GM12864 (cell line): ENCODE measurements at regions not wholly inside any gene's neighbourhood (a gene's known extent, or its start where the extent isn't known, plus 50 kb on each side); places are given as distances from the start of the nearest gene placed in this dataset.

Experiments
- DNase-seq: peaks from one replicate; pipeline ENCODE4 v3.0.0-alpha.2; 2011; ENCODE audit warnings: low read depth
- H3K4me3 ChIP-seq: 2 replicates; pipeline ENCODE4 v1.5.1; 2011; ENCODE audit warnings: mild to moderate bottlenecking, low read depth, low read length, control low read depth
- TF ChIP-seq, protein P1 (sequence below): IDR thresholded peaks from 2 replicates; pipeline ENCODE4 v1.5.1; 2011; ENCODE audit warnings: low read depth, mild to moderate bottlenecking, moderate library complexity, low read length, control low read depth, inconsistent platforms; ENCODE audit errors: missing control alignments

DNA sequence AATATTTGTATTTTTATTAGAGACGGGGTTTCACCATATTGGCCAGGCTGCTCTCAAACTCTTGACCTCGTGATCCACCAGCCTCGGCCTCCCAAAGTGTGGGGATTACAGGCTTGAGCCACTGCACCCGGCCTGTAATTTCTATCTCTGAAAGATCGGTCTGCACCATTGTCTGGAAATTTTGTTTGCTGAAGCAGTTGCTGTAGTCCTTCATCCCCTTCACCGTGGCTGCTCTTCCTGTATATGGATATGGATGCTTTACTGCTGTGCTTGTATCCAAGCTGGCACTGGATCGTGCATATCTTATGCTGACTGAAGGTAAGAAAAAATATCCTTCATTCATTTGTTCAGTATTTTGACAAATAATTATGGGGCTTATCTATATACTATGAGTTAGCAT, 338.4 kb upstream of the GNPDA2 start:
- H3K4me3 ChIP-seq: no peak overlapping the region
- no peak for DNase-seq
- TF ChIP-seq, protein P1, sequence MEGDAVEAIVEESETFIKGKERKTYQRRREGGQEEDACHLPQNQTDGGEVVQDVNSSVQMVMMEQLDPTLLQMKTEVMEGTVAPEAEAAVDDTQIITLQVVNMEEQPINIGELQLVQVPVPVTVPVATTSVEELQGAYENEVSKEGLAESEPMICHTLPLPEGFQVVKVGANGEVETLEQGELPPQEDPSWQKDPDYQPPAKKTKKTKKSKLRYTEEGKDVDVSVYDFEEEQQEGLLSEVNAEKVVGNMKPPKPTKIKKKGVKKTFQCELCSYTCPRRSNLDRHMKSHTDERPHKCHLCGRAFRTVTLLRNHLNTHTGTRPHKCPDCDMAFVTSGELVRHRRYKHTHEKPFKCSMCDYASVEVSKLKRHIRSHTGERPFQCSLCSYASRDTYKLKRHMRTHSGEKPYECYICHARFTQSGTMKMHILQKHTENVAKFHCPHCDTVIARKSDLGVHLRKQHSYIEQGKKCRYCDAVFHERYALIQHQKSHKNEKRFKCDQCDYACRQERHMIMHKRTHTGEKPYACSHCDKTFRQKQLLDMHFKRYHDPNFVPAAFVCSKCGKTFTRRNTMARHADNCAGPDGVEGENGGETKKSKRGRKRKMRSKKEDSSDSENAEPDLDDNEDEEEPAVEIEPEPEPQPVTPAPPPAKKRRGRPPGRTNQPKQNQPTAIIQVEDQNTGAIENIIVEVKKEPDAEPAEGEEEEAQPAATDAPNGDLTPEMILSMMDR: no peak

DNA sequence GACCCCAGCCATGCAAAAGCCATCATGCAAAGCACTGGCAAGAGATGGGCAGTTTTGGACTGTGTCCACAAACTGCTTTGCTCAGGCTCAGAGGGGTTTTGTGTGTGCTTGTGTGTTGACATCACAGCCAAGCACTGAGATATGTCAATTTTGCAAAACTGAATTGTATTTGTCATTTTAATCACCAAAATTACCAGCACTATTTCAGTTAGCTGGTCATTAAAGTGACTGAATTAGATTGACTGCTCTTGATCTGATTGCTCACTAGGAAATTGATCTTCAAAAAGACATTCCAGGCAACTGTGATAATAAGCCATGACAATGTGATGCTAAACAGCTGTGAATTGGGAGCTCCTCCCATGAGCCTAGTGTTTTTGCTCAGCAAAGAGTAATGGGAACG, 337.3 kb upstream of the GNPDA2 start:
- H3K4me3 ChIP-seq: no peak overlapping the region
- TF ChIP-seq, protein P1: no peak
- no peak for DNase-seq

DNA sequence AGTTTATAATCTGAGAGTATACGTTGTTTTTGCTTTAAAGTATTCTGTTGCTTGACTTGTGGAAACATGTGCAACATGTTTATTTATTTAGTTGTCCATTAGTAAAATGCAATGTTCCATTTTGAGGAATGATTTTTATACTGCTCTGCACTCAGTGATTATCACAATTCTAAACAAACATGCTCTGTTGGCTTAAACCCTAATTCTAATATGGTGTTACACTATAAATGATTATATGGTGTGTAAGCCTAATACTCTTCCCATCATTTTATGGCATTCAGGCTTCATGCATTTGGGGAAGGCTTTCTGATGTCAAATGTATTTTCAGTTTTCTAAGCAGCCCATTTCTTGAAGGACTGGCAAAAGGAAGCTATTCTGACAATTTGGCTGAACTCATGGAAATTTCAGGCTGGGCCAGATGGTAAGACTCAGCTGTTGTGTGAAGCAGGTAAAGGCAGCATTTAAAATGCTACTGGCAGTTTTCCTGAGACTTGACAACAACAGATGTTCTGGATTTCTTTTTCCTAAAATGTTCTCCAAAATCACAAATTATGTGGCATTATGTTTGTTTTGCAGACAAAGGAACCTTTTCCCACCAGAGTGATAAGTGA, 336.7 kb upstream of the GNPDA2 start:
- no peak for DNase-seq
- H3K4me3 ChIP-seq: no peak overlapping the region
- TF ChIP-seq, protein P1: no peak

DNA sequence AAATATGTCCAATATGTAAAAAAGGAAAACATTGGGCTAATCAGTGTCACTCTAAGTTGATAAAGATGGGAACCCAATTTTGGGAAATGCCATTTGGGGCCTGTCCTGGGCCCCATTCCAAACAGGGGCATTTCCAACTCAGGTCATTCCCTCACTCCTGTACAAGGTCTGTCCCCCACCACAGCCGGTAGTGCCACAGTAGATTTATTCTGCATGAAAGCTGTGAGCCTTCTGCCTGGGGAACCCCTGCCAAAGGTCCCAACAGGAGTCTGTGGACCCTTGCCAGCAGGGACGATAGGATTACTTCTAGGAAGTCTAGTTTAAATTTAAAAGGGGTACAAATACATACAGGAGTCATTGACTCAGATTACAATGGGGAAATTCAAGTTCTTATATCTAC, 317.6 kb upstream of the GNPDA2 start:
- TF ChIP-seq, protein P1: no peak
- no peak for DNase-seq
- H3K4me3 ChIP-seq: no peak overlapping the region

DNA sequence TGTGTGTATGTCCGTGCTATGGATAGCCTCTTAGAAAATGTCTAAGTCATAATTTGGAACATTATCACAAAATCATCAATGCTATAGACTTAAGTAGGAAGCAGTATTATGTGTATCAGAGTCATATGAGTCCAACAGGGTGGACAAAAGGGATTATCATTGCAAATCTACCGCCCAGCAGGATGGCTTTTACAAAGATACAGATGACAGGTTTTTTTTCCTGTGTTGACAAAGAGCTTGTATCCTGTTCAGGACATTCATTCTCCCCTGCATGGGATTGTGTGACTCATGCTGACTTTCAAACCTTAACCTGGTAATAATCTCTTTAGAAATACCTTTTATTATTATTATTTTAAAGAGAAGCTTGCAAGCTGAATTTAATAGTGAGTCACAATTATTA, 310.3 kb upstream of the GNPDA2 start:
- DNase-seq: no peak
- H3K4me3 ChIP-seq: no peak overlapping the region
- TF ChIP-seq, protein P1: no peak

DNA sequence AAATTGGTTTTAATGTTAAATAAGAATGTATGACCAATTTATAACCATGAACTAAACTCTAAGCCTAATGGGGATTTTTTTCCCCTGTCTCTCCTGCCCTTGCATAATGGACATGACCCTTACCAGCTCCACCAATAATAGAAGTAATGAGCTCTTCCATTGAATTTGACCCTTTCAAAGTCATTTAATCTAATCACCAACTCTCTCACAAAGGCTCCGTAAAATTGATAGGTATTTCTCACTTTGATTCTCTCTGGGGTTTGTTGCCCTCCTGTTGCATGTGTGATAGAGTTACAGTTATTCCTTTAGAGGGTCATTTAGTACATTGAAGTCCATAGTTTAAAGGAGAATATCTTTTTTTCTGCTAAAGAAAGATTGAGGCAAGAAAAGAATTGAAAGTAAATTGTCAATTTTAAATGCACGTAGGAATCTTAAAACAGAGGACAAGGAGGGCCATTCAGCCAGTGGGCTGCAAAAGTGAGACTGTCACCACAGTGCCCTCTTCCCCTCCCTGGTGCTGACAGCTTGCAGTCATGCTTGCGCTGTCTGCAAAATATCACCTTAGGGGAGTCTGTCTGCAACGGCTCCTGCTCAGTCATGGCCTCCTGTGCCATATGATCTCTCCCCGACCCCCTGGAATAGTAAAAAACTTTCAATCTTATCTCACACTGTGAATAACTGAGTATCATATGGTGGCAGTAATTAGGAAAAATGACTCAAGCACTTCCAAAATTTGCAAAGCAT, 307.5 kb upstream of the GNPDA2 start:
- TF ChIP-seq, protein P1: no peak
- DNase-seq: no peak
- H3K4me3 ChIP-seq: no peak overlapping the region

DNA sequence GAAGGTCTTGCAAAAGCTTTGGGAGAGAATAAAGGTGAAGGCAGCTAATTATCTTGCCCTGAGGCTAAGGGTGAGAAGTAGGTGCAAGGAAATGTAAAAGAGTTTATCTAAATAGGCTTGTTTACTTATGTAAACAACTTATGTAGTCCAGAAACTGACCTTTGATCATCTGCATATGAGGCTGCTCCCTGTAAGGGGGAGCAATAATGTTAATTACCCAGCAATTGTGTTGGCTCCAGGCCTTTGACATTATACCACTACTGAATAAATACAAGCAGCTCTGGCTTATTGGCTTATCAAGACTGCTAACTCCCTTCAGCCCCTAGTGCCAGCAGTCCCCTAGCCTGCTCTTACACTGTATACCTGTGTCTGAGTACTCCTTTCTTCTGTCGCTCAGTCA, 303.7 kb upstream of the GNPDA2 start:
- TF ChIP-seq, protein P1: no peak
- DNase-seq: no peak
- no peak overlapping the region for H3K4me3 ChIP-seq
